ENCODE measurements at regions not wholly inside any gene's neighbourhood (a gene's known extent, or its start where the extent isn't known, plus 50 kb on each side); places are given as distances from the start of the nearest gene placed in this dataset.

DNA sequence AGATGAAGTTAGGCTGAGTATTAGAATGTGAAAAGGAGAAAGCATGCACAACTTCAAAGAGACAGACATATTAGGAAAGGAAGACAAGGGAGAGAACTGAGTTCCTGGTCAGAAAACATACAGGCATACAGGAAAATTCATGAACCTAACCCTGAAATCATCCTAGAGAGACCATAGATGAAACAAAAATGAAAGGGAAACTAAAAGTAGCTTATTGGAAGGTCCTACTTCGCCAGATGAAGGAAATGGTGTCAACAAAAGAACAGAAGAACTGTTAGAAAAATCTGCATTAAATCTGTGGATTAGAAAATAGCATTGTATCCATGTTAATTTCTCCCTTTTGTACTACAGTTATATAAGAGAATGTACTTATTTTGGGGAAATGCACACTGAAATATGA lies 169.0 kb upstream of the UFM1 start:
- TF ChIP-seq POLR2A (IDR thresholded peaks at IDR 0.05): no peak
- TF ChIP-seq, protein P1, sequence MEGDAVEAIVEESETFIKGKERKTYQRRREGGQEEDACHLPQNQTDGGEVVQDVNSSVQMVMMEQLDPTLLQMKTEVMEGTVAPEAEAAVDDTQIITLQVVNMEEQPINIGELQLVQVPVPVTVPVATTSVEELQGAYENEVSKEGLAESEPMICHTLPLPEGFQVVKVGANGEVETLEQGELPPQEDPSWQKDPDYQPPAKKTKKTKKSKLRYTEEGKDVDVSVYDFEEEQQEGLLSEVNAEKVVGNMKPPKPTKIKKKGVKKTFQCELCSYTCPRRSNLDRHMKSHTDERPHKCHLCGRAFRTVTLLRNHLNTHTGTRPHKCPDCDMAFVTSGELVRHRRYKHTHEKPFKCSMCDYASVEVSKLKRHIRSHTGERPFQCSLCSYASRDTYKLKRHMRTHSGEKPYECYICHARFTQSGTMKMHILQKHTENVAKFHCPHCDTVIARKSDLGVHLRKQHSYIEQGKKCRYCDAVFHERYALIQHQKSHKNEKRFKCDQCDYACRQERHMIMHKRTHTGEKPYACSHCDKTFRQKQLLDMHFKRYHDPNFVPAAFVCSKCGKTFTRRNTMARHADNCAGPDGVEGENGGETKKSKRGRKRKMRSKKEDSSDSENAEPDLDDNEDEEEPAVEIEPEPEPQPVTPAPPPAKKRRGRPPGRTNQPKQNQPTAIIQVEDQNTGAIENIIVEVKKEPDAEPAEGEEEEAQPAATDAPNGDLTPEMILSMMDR (IDR thresholded peaks at IDR 0.05): no peak
